Activated gamma-delta T cell (primary cell): ENCODE measurements at regions not wholly inside any gene's neighbourhood (a gene's known extent, or its start where the extent isn't known, plus 50 kb on each side); places are given as distances from the start of the nearest gene placed in this dataset.
"Not testable (repeated sequence)": the region's sequence is repeated elsewhere in the genome, so short reads cannot be mapped to it uniquely, and the experiment has no call there.

Source experiments
- DNase-seq: peaks from one replicate; lab custom pipeline; 2025; lab: John Stamatoyannopoulos, UW

DNA sequence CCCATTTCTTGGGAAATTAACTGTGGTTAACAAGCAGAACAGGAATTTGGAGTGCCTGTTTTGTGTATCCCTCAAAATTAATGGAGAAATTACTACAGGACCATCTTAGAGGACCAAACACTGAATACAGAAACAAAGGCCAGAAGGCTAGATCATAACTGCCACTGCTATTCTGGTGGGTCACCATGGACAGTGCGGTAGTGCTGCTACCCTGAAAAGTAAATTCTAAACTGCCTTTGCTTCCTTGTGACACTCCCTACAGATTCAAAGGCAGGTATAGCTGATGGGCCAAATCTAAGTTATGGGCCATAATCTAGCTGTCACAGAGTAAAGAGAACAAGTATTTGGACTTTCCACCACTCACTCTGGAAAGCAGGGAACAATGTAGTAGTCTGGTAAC is 575.8 kb upstream of the ADGRB3 start:
- no peak for DNase-seq

DNA sequence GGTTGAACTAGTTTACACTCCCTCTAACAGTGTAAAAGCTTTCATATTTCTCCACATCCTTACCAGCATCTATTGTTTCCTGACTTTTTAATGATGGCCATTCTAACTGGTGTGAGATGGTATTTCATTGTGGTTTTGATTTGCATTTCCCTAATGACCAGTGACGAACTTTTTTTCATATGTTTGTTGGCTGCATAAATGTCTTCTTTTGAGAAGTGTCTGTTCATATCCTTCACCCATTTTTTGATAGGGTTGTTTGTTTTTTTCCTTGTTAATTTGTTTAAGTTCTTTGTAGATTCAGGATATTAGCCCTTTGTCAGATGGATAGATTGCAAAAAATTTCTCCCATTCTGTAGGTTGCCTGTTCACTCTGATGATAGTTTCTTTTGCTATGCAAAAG is 578.5 kb upstream of the ADGRB3 start:
- not testable (repeated sequence) for DNase-seq

DNA sequence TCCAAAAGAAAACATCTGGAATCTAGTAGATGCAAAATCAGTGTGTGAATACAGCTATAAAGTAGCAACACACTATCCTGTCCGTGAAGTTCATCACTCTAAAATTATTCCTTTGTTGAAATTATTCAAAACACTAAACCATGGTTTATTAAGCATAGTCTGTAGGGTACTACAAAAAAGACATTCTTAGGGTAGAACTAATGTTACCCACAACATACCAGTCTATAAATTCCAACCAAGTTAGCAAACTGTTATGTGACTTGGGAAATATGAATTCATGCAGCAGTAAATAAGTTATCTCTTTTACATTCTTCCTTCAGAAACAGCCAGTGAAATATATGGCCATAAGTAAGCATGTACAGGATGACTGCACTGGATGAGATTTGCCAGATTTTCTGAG is 580.3 kb upstream of the ADGRB3 start:
- DNase-seq: no peak

DNA sequence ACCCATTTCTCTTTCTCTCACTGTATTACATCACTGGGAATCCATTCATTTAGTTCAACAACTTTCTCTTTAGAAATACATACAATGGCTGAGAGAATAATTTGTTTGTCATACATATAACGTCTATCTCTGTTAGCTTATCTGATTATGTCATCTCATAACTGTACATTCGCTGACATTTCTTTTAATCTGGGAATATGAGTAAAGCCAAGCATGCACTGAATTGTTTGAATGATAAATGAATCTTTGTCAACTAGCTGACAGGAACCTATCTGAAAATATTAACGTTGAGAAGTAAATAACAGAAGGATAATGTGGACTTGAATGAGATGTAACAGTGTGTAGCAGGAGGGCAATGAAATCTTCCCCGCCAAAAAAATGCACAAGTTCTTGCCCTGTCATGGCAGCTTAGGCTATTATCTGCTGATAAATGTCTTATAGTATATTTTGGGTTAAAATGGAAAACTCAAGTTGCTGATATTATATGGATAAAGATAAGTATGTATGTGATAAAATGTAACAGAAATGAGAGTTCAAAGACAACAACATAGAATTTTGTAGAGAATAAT is 581.2 kb upstream of the ADGRB3 start:
- DNase-seq: no peak

DNA sequence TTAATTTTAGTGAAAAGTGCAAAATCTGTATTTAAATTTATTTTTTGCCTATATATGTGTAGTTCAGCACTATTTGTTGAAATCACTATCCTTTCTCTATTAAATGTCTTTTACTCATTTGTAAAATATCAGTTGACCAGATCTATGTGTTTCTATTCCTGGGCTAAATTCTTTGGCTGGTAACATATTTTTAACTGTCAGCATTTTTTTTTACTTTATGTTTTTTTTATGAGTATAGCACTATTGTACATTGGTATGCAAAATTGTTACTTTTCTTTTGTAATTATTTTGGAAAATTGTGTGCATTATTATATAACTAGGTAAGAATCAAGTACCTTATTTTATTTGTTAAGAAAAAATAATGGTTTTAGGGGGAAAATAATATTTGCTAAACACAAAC is 582.8 kb upstream of the ADGRB3 start:
- no peak for DNase-seq

DNA sequence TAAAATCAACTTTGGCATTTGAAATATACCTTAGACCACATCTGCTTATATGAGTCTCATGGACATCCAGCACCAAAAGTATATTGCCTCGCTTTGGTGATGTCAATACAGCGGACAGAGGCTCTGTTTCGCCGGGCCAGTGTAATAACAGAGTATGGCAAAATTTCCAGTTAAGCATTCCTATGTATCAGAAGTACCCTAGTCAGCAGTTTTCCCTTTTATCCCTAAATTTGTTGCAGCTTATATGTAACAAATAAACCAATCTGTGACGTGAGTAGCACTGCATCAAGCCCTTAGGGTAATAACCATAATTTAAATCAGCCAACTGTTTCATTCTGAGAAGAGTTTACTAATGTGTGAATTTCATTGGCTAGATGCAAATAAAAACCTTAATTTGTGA is 585.5 kb upstream of the ADGRB3 start:
- no peak for DNase-seq

DNA sequence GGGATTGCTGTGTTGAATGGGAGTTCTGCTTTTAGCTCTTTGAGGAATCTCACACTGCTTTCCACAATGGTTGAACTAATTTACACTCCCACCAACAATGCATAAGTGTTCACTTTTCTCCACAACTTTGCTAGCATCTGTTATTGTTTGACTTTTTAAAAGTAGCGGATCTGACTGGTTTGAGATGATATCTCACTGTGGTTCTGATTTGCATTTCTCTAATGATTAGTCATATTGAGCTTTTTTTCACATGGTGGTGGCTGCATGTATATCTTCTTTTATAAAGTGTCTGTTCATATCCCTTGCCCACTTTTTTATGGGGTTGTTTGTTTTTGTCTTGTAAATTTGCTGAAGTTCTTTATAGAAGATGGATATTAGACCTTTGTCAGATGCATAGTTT is 588.3 kb upstream of the ADGRB3 start:
- no peak for DNase-seq

DNA sequence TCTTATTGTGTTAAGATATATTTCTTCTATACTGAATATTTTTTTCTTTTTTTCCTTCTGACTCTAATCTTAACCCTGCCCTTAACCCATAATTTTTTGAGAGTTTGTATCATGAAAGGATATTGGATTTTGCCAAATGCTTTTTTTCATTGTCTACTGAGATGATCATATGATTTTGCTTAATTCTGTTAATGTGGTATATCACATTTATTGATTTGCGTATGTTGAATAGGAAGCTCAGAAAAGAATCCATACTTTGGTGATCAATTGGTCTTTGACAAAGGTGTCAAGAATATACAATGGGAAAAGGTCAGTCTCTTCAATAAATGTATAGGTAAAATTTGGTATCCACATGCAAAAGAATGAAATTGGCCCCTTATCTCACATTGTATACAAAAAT is 588.8 kb upstream of the ADGRB3 start:
- DNase-seq: no peak

DNA sequence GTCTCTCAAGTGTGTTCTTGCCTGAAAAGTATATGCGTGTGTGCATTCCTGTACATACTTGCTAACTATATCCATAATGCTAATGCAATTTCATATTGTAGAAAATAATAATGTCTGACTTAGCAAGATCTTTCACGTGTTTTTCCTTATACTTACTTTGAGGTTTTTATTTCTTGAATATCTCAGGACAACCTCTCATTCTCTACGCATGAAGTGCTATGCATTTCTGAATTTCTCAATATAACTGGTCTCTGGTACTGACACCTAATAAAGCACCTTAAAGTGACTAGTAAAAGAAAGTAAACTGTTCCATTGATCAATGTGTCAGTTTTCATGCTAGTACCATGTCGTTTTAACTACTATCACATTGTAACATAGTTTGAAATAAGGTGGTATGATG is 589.9 kb upstream of the ADGRB3 start:
- no peak for DNase-seq

DNA sequence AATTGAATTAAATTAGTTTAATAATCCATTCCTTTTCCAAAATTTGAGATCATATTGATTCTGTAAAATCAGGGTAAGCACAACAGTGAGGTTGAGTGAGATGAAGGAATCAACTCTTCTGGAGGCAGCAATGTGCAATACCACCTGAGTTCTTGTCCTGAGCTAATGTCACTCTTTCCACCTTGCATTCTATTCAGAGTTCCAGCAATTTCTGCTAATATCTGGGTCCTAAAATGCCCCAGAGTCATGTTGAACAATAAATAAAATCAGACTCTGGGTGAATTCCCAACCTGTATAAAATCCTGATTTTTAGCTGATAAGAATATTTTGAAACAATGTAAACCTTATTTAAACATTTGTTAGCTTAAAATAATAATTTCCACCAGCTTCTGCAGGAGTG is 590.8 kb upstream of the ADGRB3 start:
- no peak for DNase-seq

DNA sequence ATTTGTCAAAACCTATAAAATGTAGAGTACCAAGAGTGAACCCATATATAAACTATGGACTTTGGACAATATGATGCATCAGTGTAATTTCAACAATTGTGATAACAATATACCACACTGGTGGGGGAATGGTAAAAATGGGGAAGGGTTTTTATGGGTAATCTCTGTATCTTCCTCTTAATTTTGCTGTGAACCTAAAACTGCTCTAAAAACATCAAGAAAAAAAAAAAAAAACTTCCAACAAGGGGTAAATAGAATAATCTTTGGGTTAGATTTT is 592.0 kb upstream of the ADGRB3 start:
- no peak for DNase-seq

DNA sequence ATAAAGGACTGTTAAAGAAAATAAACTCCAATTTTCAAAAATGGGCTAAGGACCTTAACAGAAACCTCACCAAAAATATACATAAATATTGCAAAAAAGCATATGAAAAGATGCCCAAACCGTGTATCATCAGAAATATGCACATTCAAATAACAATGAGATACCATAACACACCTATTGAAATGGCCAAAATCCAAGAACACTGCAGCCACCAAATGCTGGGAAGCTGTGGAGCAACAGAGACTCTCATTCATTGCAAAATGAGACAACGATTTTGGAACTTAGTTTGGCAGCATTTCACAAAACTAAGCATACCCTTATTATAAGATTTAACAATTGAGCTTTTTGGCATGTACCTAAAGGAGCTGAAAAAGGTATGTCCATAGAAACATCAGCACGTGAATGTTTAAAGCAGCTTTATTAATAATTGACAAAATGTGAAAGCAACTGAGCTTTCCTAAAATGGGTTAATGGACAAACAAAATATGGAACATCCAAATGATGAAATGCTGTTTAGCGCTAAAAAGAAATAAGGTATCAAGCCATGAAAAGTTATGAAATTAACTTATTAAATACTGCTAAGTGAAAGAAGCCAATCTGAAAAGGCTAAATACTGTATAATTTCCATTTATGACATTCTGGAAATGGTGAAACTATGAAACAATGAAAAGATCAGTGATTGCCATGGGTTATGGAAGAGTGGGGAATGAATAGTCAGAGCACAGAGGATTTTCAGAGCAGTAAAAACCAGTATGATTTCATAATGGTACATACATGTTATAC is 592.6 kb upstream of the ADGRB3 start:
- DNase-seq: no peak

DNA sequence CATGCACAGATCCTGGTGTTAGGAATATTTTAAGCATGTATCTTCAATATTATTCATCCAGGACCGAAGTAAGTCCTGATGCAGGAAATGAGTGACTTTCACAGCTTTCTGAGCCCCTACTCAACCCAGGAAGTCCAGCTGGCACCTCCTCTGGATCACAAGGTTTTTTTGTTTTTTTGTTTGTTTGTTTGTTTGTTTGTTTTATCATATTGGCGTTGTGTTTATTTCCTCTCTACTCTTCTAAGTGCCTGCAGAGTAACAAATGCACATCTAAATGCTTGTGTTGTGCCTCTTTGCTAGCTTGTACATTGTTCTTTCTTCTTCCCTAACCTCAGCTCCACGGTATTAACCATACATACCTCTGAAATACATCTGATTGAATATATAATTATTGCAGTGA is 594.3 kb upstream of the ADGRB3 start:
- no peak for DNase-seq

DNA sequence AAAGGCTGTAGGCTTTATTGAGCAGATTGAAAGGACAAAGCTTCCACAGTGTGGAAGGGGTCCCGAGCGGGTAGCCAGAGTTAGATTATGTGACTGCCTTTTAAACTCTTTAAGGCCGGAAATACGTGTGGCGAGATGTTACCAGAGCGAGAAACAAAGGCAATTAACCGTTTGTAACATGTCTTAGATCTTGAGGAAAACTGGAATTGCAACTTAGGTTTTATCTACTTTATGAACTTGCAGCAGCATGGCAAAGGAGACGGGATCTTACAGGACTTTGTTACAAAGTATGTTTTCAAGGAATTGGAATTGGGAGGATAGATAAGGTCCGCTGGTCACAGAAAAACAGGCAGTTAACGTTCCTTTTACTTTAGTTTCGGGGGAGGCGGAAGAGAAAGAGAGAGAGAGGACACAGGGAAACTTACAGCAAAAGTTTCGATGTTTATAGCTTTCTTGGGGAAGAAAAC is 594.7 kb upstream of the ADGRB3 start:
- DNase-seq: no peak

DNA sequence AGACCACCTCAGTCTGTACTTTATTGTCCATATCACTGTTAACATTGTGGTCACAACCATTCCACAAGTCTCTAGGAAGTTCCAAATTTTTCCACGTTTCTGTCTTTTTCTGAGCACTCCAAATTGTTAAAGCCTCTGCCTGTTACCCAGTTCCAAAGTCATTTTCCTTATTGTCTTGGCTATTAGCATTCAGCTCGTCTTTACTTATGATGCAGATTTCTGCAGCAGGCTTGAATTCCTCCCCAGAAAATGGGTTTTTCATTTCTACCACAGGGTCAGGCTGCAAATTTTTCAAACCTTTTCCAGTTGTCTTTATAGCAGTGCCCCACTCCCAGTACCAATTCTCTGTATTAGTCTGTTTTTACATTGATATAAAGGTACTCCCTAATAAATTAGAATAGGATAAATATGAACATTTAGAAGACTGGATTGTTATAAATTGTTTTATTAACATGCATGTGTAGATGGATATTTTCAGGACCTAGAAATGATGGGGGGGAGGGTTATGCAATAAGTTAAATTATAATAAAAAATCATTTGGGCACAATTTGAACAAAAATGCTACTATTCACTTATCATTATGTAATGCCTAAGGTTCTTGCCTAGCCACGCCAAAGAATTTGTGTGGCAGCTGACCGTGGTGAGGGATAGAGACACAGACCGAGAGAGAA is 595.3 kb upstream of the ADGRB3 start:
- no peak for DNase-seq

DNA sequence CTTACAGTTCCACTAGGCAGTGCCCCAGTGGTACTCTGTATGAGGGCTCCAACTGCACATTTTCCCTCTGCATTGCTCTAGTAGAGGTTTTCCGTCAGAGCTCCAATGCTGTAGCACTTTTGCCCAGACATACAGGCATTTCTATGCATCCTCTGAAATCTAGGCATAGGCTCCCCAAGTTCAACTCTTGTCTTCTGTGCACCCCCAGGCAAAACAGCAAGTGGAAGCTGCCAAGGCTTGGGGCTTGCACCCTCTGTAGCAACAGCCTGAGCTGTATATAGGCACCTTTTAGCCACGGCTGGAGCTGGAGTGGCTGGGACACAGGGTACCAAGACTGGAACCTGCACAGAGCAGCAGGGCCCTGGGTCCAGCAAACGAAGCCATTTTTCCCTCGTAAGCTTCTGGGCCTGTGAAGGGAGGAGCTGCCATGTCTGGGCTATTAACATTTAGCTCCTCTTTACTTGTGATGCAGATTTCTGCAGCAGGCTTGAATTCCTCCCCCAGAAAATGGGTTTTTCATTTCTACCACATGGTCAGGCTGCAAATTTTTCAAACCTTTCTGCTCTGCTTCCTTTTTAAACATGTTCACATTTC is 596.2 kb upstream of the ADGRB3 start:
- no peak for DNase-seq

DNA sequence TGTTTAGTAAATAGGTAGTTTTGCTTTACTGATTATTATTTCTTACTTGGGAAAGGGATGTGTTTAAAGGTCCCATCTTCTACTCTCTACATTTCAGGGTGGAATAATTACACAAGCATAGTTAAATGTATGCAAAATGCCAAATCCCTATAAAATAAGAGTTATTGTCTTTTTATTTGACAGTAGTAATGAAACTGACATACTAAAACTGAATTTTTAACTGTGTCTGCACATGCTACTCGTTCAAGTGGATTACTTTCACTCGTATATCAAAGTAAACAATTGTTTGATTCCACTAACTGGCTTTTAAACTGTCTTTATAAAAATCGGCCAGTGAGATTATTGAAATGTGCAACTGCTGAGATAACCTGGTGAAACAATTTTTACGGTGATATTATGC is 602.9 kb upstream of the ADGRB3 start:
- no peak for DNase-seq

DNA sequence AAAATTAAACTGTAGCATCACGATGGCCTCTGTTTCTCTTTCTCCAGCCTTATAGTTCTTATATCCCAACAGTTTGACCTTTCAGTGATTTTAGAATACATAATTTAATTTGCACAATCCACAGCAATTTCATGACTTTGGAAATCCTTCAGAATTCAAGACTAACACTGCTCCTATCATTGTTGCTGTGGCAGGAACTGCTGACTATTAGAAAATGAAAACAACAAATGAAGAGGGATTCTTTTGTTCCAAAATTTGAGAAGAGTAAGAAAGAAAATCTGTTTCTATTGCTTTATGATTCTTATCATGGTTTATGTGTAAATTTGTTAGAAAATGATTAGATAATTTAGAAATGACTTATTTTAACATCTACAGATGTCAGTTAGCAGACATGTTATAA is 604.0 kb upstream of the ADGRB3 start:
- DNase-seq: no peak

DNA sequence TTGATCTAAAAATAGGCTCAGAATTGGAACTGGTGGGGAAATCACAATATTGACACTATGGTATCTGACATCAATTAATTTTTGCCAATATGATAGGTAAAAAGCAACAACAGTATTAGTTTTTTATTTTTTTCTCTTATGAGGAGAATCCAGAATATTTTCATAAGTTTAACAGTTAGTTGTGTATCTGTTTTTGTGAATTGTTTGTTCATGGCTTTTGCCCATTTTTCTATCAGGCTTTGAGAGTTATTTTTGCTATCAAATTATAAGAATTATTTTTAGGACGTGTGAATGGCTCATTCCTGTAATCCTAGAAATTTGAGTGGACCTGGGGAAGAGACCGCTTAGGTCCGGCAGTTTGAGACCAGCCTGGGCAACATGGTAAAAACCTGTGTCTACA is 608.6 kb upstream of the ADGRB3 start:
- DNase-seq: no peak

DNA sequence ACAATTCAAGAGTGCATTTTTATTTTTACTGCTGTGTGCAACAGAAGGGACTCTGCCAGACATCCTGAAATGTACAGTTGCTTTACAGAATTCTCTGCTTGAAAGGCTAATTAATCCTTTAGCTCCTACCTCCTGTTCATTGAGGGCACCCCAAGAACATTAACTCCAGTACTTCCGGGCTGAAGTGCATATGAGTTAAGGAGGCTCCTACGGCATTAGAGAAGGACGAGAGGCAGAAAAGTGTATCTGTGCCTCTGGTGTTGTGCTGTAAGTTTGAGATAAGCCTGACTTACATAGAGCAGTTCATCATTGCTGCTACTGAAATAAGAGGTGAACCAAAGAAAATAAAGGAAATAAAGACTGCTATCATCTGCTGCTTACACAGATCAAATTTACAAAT is 609.3 kb upstream of the ADGRB3 start:
- DNase-seq: no peak

DNA sequence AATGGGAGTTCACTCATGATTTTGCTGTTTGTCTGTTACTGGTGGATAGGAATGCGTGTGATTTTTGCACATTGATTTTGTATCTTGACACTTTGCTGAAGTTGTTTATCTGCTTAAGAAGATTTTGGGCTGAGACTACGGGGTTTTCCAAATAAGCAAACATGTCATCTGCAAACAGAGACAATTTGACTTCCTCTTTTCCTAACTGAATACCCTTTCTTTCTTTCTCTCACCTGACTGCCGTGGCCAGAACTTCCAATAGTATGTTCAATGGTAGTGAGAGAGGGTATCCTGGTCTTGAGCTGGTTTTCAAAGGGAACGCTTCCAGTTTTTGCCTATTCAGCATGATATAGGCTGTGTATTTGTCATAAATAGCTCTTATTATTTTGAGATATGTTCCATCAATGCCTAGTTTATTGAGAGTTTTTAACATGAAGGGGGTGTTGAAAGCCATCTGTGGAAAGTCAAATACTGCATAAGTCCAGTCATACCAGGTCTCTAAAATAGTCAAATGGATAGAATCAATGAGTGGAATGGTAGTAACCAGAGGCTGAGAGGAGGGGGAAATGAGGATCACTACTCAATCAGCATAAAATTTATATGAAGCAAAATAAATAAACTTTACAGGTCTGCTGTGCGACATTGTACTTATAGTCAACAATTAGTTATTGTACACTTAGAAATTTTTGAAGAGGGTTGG is 610.4 kb upstream of the ADGRB3 start:
- DNase-seq: no peak

DNA sequence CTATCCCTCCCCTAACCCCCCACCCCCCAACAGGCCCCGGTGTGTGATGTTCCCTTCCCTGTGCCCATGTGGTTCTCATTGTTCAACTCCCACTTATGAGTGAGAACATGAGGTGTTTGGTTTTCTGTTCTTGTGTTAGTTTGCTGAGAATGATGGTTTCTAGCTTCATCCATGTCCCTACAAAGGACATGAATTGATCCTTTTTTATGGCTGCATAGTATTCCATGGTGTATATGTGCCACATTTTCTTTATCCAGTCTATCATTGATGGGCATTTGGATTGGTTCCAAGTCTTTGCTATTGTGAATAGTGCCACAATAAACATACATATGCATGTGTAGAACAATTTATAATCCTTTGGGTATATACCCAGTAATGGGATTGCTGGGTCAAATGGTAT is 612.1 kb upstream of the ADGRB3 start:
- not testable (repeated sequence) for DNase-seq
